T-helper 1 cell treated with Interleukin-12 subunit alpha and Interleukin-12 subunit beta and Interleukin-4 antibody, amounts not matched to agents 30 ng/mL and 1 ng/mL, for 36 hours (primary cell): ENCODE measurements at regions not wholly inside any gene's neighbourhood (a gene's known extent, or its start where the extent isn't known, plus 50 kb on each side); places are given as distances from the start of the nearest gene placed in this dataset.

ENCODE experiments used
- intact Hi-C: fragments of 100-400 bp; cut with micrococcal nuclease; formaldehyde crosslinking; loops from one replicate; pipeline ENCODE4 v1.15.1; 2024

GRCh38 chr7:118298771-118299170, 74.3 kb downstream of the ANKRD7 start:
- intact Hi-C loops = no loop called here

GRCh38 chr7:118300177-118300576, 75.7 kb downstream of the ANKRD7 start:
- intact Hi-C loops = no loop called here

DNA sequence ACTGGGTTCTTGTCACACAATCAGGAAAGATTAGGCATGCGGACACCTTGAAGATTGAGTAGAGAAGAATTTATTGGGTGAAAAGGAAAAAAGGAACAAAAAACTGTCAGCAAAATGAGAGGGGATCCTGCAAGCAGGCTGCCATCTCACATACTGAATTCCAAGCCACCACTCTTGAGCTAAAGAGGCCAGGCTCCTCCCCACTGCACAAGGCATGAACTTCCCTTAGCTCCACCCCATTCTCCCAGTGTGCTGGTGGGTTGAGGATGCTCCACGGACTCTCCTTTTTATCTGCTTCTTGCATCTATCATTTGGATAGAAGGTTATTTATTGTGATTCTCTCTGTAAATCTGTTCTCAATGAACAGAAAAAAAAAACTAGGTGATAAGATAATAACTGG, 79.6 kb downstream of the ANKRD7 start:
- intact Hi-C loops = no loop called here

GRCh38 chr7:118305671-118306070, 81.2 kb downstream of the ANKRD7 start:
- intact Hi-C loops = no loop called here

DNA sequence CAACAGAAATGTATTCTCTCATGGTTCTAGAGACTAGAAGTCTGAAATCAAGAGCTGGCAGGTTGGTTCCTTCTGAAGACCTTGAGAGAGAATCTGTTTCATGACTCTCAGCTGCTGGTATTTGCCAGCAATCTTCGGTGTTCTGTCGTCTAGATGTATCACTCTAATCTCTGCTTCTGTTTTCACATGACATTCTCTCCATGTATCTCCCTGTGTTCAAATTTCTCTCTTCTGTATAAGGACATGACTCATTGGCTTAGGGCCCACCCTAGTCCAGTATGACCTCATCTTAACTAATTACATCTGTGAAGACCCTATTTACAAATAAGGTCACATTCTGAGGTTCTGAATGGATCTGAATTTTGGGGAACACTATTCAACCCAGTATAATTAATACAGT, 82.3 kb downstream of the ANKRD7 start:
- intact Hi-C loops = no loop called here

GRCh38 chr7:118311121-118311836, 86.8 kb downstream of the ANKRD7 start:
- intact Hi-C loops = loop anchor here (1.0 kb wide), 2 partner anchors 23 to 127 kb away; partner anchors contain the start of gene LSM8

- intact Hi-C loops = no loop called here
These were observed 87.5 kb downstream of the ANKRD7 start for GRCh38 chr7:118312051-118312450.

DNA sequence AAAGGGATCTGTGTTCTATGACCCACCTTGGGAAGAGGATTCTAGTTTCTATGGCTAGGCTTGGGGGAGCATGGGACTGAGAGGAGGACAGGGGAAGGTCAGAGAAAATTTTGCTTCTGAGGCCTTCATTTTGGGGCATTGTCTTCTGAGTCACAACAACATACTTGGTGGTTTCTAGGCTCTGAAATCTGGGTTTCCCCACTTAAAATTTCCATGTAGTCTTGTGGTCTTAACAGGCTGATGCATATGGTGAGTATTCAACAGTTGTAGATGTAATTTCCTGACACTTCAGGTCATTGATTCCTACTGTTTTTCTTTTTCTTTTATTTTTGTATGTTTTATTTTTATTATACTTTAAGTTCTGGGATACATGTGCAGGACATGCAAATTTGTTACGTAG, 88.5 kb downstream of the ANKRD7 start:
- intact Hi-C loops = no loop called here

DNA sequence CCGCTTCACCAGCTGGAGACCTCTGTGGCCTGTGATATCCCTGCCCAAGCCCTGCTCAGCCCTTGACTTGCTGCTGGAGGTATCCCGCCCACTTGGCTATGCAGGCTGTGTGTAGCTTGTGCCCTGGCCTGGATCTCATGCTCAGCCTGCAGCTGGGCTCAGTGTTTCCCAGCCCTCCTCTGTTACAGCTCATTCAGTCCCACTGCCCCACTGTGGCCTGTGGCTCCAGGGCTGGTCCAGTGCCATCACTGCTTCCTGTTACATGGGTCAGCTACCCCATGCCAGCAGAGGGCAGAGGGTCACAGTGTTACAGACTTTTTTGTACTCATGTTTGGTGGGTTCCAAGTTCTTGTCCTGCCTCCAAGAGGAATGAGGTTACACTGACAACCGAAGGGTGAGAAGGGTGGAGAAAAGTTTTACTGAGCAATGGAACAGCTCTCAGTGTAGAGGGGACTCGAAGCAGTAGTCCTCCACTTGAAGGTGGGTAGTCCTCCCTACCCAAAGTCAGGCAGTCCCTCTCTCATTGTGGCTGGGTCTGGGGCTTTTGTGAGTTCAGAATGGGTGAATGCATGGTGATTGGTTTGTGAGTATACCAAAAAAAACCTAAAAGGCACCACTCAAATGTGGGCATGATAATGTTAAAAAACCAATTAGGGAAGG, 100.4 kb downstream of the ANKRD7 start:
- intact Hi-C loops = no loop called here

DNA sequence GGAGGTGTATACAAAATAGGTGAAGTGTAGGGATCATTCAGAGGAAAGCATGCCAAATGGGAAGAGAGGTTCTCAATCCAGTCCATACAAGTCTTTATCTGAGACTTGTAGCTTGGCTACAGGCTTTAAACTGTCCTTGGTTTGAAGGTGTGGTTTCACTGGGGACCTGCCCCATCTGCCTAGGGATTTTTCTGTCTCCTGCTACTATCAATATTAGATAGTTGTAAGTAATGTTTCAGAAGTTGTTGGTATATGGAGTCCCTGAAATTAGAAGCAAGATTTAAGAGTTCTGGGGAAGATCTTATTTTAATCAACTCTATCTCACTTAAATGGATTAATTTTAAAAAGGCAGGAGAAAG, 100.9 kb downstream of the ANKRD7 start:
- intact Hi-C loops = no loop called here

DNA sequence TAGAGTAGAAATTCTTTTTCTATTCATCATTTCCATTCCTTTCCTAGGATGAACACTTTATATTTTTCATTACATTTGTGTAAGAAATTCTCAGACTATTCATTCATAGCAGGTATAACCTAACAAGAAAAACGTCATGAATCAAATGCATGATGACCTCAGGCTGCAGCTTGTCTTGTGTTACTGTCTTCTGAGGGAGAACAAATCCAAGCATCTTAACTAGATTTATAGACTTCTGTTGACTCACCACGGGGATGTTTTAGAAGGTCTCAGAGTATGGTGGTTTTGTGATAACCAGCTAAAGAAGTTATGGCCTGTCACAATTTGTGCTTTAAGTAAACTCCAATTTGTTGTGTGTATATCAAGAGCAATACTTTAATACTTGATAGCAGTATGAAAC, 102.7 kb downstream of the ANKRD7 start:
- intact Hi-C loops = no loop called here

DNA sequence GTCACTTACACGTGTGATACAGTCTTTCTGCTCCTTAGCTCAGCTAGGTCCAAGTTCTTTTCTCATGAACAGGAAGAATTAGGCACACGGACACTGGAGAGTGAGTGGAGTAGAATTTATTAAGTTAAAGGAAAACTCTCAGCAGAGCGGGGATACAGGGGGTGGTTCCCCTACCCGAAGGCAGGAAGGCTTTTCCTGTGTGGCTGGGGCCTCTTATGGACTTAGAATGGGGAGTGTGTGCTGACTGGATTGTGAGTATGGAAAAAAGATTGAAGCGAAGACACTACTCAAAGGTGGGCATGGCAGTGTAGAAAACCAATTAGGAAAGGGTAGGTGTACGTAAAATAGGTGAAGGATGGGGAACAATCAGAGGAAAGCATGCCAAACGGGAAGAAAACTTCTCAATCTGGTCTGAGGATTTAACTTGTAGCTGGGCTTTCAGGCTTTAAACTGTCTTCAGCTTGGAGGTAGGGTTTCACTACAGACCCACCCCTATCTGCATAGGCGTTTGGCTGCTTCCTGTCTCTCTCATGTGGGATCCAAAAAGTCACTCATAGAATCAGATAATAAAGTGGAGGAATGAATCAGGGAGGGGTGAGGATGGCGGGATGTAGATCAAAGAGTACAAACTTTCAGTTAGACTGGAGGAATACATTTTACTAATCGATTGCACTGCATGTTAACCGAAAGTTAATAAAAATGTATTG, 104.2 kb downstream of the ANKRD7 start:
- intact Hi-C loops = no loop called here

- intact Hi-C loops = no loop called here
These were observed 105.9 kb downstream of the ANKRD7 start for GRCh38 chr7:118330388-118330787.

DNA sequence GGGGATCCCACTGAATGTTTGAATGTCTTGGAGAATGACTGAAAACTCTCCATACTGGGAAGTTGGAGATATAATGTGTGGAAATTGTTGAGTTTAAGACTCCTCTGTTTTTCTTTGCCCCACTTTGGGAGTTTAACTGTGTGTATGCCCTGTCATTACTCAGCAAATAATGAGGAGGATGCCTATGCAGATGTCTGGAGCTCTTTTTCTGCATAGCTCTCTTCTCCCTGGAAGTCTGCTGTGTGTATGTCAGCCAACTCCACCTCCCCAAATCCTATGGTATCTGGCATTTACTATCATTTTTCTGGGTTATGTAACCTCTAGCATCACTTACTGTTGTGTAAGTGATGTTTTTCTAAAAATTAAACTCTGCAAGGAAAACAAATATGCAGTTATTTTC, 122.2 kb downstream of the ANKRD7 start:
- intact Hi-C loops = no loop called here

DNA sequence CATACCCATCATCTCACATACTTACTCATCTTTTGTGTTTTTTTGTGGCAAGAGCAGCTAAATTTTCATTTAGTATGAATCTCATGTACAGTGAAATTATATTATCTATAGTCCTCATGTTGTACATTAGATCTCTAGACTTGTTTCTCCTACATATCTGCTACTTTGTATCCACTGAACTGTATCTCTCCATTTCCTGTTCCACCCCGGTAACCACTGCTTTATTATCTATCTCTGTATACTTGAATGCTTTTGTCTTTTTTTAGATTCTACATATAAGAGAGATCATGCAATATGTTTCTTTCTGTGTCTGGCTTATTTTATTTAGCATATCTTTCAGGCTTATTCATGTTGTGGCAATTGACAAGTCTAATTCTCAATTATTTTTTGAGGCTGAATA, 125.1 kb downstream of the ANKRD7 start:
- intact Hi-C loops = loop anchor here (10.0 kb wide), 1 partner anchor 245 kb away; no protein-coding TSS in a partner anchor

DNA sequence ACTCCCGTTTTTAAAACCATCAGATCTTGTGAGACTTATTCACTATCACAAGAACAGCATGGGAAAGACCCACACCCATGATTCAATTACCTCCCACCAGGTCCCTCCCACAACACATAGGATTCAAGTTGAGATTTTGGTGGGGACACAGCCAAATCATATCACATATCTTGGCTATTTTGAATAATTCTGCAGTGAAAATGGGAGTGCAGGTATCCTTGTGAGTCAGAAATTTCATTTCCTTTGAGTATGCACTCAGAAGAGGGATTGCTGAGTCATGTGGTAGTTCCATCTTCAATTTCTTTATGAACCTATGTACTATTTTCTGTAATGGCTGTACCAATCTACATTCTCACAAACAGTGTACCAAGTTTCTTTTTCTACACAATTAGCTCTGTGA, 125.8 kb downstream of the ANKRD7 start:
- intact Hi-C loops = loop anchor here (10.0 kb wide), 1 partner anchor 245 kb away; no protein-coding TSS in a partner anchor

DNA sequence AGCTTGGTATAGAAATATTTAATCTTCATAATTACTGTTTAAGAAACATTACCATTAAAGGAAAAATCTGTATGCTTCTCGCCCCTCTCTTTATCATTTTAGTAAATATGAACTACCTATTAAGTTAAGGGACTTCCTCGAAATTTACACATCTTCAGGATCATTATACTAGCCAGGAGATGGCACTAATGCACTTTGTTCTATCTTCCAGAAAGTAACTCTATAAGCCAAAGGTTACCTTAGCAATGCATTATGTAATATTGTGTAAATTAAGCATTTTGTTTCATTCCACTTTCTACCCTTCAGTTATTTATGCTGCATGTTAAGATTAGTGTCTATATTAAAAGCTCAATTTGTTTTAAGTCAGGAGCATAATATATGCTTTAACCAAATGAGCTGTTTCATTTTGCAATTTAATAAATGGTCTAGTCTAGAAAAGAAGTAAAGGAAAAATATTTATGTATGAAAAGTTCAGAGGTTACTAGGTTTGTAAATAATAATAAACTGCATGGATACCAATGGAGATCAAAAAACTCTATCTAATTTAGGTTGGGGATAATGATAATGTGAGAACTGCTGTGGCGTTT, 128.5 kb downstream of the ANKRD7 start:
- intact Hi-C loops = loop anchor here (1.0 to 10.0 kb wide), 3 partner anchors 242 to 845 kb away; no protein-coding TSS in a partner anchor

DNA sequence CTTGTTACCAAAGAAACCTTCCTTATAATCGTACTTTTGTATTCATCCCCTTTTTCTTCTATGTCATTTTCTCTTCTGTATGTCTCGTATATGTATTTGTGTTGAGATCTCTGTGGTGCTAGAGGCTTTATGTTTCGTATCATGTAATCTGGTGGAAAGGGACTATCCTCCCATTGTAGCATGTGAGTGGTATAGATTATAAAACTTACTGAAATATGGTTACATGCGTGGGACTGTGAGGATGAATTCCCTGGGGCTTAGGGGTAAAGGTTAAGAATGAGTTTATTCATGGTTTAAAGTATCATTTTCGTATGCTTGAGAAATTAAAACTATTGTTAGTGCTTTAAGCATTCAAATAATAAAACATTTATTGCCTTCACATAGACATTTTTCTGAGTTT, 141.9 kb downstream of the ANKRD7 start:
- intact Hi-C loops = no loop called here

- intact Hi-C loops = no loop called here
These were observed 144.5 kb downstream of the ANKRD7 start for GRCh38 chr7:118368958-118369357.

DNA sequence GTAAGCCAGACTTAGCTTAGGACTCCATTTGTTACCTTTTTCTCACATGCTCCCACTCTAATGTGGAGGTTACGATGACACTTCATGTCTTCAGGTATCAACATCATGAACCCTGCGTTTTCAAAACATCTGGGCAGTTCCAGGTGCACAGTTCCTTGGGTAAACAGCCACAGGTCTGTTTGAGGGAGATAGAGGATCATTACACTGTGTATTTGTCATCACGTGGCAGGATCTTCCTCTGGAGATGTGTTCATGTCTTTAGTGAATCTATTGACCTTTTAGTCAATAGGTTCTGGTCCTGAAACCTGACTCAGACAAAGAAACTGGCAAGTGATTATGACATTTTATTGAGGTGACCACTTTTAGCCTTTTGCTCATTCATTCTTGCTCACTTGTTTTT, 145.5 kb downstream of the ANKRD7 start:
- intact Hi-C loops = no loop called here

- intact Hi-C loops = no loop called here
These were observed 148.0 kb downstream of the ANKRD7 start for GRCh38 chr7:118372530-118372929.

DNA sequence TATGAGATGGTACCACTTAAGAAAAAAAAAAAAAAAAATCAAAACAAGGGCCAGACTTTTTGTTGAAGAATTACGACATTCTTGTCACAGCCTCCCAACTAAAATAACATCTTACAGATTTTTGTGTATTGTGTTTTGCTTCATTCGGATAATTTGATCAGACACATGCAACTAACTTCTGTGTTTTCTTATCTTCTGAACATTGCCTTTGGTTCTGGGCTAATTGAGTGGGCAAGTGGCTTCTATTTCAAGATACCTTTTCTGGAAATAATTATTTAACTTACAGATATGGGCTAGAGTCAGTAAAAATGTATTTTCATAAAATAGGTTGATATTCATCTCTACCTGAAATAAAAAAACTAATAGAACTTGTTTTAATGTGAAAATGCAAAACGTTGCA, 165.1 kb downstream of the ANKRD7 start:
- intact Hi-C loops = no loop called here
